Memory B cell (primary cell): ENCODE measurements at regions not wholly inside any gene's neighbourhood (a gene's known extent, or its start where the extent isn't known, plus 50 kb on each side); places are given as distances from the start of the nearest gene placed in this dataset.
"Not testable (repeated sequence)": the region's sequence is repeated elsewhere in the genome, so short reads cannot be mapped to it uniquely, and the experiment has no call there.

Source experiments
- ATAC-seq: fragments of 150-1000 bp; cut with Tn5 transposase; 2 replicates; pipeline ENCODE4 v1.10.0; 2021; ENCODE audit warnings: low read depth, mild to moderate bottlenecking, moderate library complexity
- DNase-seq, 2 donors: peaks; one replicate each; pipeline ENCODE4 v3.0.0; 2022; ENCODE audit warnings: low spot score in 2 of 2
- H3K27ac Mint-ChIP-seq: one replicate; pipeline ENCODE4 v1.8.0; 2022; ENCODE audit warnings: mild to moderate bottlenecking, moderate library complexity, mixed read lengths
- H3K27me3 Mint-ChIP-seq: one replicate; pipeline ENCODE4 v1.8.0; 2022; ENCODE audit warnings: mixed read lengths
- H3K36me3 Mint-ChIP-seq: one replicate; pipeline ENCODE4 v1.8.0; 2022; ENCODE audit warnings: mild to moderate bottlenecking, mixed read lengths
- H3K4me1 Mint-ChIP-seq: one replicate; pipeline ENCODE4 v1.8.0; 2022; ENCODE audit warnings: mixed read lengths
- H3K4me3 Mint-ChIP-seq: one replicate; pipeline ENCODE4 v1.8.0; 2022; ENCODE audit warnings: mild to moderate bottlenecking, moderate library complexity, mixed read lengths
- H3K9me3 Mint-ChIP-seq: one replicate; pipeline ENCODE4 v1.8.0; 2022; ENCODE audit warnings: mixed read lengths

GRCh38 chr14:105950364-105950892 is 424.0 kb downstream of the TMEM121 start:
- not testable (repeated sequence) for H3K36me3 Mint-ChIP-seq, DNase-seq, H3K27ac Mint-ChIP-seq, H3K9me3 Mint-ChIP-seq, H3K27me3 Mint-ChIP-seq
- peaks cover 20% of the 10 kb centered on the region for H3K4me1 Mint-ChIP-seq
- H3K4me3 Mint-ChIP-seq: peak overlapping the region; percentile 24
- ATAC-seq: peak; percentile 73

- Mint-ChIP-seq H3K36me3 (no peaks in the 10 kb centered on the region), H3K4me1 (peaks cover 20% of the 10 kb centered on the region), H3K27ac (no peak overlapping the region), H3K27me3 (no peaks in the 10 kb centered on the region), H3K9me3 (peaks cover 1% of the 10 kb centered on the region), H3K4me3 (no peak overlapping the region)
- ATAC-seq (no peak), DNase-seq (no peak)
These were observed 425.0 kb downstream of the TMEM121 start for GRCh38 chr14:105951399-105951798.

DNA sequence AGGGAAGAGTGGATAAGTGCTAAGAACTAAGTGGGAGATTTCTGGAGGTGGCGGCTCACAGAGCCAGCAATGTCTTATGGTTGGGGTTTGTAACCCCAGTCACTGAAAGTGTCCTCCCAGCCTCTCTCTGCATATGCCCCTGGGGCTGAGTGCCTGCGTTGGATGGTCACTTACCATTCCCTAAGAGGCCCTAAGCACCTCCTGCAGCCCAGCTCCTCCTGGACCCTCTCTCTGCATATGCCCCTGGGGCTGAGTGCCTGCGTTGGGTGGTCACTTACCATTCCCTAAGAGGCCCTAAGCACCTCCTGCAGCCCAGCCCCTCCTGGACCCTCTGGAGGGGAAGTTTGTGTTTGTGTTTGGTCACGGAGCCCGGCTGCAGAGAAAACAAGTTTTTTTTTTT is 425.8 kb downstream of the TMEM121 start:
- DNase-seq: no peak
- no peaks in the 10 kb centered on the region for H3K36me3 Mint-ChIP-seq
- no peak overlapping the region for H3K27ac Mint-ChIP-seq
- peaks cover 1% of the 10 kb centered on the region for H3K9me3 Mint-ChIP-seq
- no peak overlapping the region for H3K4me3 Mint-ChIP-seq
- no peak for ATAC-seq
- H3K27me3 Mint-ChIP-seq: no peaks in the 10 kb centered on the region
- peaks cover 20% of the 10 kb centered on the region for H3K4me1 Mint-ChIP-seq

- peaks cover 20% of the 10 kb centered on the region for H3K4me1 Mint-ChIP-seq
- H3K36me3 Mint-ChIP-seq: no peaks in the 10 kb centered on the region
- ATAC-seq (no peak), DNase-seq (no peak)
- no peak overlapping the region for H3K27ac Mint-ChIP-seq
- peaks cover 1% of the 10 kb centered on the region for H3K9me3 Mint-ChIP-seq
- no peaks in the 10 kb centered on the region for H3K27me3 Mint-ChIP-seq
- no peak overlapping the region for H3K4me3 Mint-ChIP-seq
These were observed 426.4 kb downstream of the TMEM121 start for GRCh38 chr14:105952826-105953225.

GRCh38 chr14:105961625-105962024 is 435.2 kb downstream of the TMEM121 start:
- not testable (repeated sequence) for H3K4me3 Mint-ChIP-seq, H3K9me3 Mint-ChIP-seq, H3K36me3 Mint-ChIP-seq, DNase-seq, H3K4me1 Mint-ChIP-seq, H3K27ac Mint-ChIP-seq, H3K27me3 Mint-ChIP-seq, ATAC-seq

- H3K4me1 Mint-ChIP-seq: peaks cover 7% of the 10 kb centered on the region
- H3K36me3 Mint-ChIP-seq: peaks cover 2% of the 10 kb centered on the region
- ATAC-seq (no peak), DNase-seq (no peak)
- H3K27me3 Mint-ChIP-seq: no peaks in the 10 kb centered on the region
- no peak overlapping the region for H3K4me3 Mint-ChIP-seq
- peaks cover 3% of the 10 kb centered on the region for H3K9me3 Mint-ChIP-seq
- H3K27ac Mint-ChIP-seq: no peak overlapping the region
These were observed 436.1 kb downstream of the TMEM121 start for GRCh38 chr14:105962532-105962931.

GRCh38 chr14:105968291-105968690 is 441.9 kb downstream of the TMEM121 start:
- no peaks in the 10 kb centered on the region for H3K27me3 Mint-ChIP-seq
- no peak for ATAC-seq
- H3K36me3 Mint-ChIP-seq: no peaks in the 10 kb centered on the region

GRCh38 chr14:105969026-105969425 is 442.6 kb downstream of the TMEM121 start:
- Mint-ChIP-seq H3K4me1 (peaks cover 11% of the 10 kb centered on the region), H3K4me3 (peak overlapping the region; percentile 24)
- not testable (repeated sequence) for H3K27me3 Mint-ChIP-seq, DNase-seq, H3K27ac Mint-ChIP-seq, H3K9me3 Mint-ChIP-seq, ATAC-seq, H3K36me3 Mint-ChIP-seq

More at GRCh38 chr14:105968291-105968690, 441.9 kb downstream of the TMEM121 start:
- Mint-ChIP-seq H3K4me1 (peaks cover 11% of the 10 kb centered on the region), H3K27ac (no peak overlapping the region), H3K9me3 (no peaks in the 10 kb centered on the region), H3K4me3 (no peak overlapping the region)
- no peak for DNase-seq

GRCh38 chr14:105970821-105971220 is 444.4 kb downstream of the TMEM121 start:
- H3K27me3 Mint-ChIP-seq, H3K9me3 Mint-ChIP-seq, DNase-seq, H3K27ac Mint-ChIP-seq, H3K36me3 Mint-ChIP-seq, ATAC-seq, H3K4me3 Mint-ChIP-seq: not testable (repeated sequence)
- peaks cover 11% of the 10 kb centered on the region for H3K4me1 Mint-ChIP-seq

DNA sequence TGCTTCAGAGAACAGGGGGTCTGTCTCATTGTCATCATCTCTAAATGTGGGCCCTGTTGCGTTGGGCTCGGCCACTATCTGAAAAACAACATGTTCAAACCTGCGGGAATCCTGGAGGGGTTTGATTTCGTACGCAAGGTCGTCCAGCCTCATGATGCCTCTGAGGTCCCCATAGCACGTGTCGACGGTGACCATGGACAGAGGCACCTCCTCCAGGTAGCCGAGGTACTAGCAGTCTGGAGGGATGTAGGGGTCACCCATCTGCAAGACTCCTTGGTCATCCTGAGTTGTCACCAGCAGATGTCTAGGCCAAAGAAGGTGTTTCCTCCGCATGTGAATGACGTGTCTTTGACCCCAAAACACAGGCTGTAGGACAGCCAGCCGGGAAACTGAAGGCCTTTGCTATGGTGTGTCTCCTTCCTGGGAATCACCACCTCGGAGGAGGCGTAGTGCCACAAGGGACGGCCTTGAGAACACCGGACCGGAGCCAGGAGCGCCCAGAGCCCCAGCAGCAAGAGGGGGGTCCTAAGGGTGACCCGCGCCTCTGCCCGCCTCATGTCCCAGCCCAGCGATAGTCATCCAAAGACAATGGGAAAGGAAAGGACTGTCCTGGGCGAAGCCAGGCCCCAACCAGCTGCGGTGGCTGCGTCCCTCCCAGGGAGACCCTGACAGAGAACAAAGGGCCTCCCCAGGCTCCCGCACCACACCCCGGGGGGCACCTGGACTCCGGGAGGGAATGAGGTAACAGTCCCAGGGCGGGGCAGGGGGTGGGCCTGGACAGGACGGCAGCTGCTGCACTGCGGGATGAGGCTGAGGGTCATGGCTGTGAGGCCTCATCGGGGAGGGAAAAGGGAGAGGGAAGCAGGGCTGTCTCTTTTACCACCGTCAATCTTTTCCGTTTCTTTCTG is 445.5 kb downstream of the TMEM121 start:
- DNase-seq: no peak
- no peak for ATAC-seq
- H3K4me3 Mint-ChIP-seq: no peak overlapping the region
- H3K36me3 Mint-ChIP-seq: no peaks in the 10 kb centered on the region
- peaks cover 11% of the 10 kb centered on the region for H3K4me1 Mint-ChIP-seq
- peaks cover 6% of the 10 kb centered on the region for H3K27me3 Mint-ChIP-seq
- H3K27ac Mint-ChIP-seq: no peak overlapping the region
- H3K9me3 Mint-ChIP-seq: no peaks in the 10 kb centered on the region

DNA sequence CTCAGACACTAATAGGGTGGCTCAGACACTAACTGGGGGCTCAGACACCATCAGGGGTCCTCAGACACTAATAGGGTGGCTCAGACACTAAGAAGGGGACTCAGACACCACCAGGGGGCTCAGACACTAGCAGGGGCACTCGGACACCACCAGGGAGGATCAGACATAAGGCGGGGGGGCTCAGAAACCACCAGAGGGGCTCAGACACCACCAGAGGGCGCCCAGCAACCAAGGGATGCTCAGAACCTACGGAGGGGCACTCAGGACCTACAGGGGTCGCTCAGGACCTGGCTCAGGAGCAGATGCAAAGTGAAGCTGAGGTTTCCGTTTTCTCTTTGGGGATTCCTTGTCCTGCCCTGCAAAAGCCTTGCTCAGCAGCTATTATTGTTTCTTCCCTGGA is 448.5 kb downstream of the TMEM121 start:
- no peaks in the 10 kb centered on the region for H3K4me1 Mint-ChIP-seq
- DNase-seq: peak; percentile 16 to 21
- no peak overlapping the region for H3K27ac Mint-ChIP-seq
- H3K27me3 Mint-ChIP-seq: peaks cover 6% of the 10 kb centered on the region
- no peaks in the 10 kb centered on the region for H3K9me3 Mint-ChIP-seq
- H3K36me3 Mint-ChIP-seq: no peaks in the 10 kb centered on the region
- H3K4me3 Mint-ChIP-seq: no peak overlapping the region
- ATAC-seq: peak; percentile 56

DNA sequence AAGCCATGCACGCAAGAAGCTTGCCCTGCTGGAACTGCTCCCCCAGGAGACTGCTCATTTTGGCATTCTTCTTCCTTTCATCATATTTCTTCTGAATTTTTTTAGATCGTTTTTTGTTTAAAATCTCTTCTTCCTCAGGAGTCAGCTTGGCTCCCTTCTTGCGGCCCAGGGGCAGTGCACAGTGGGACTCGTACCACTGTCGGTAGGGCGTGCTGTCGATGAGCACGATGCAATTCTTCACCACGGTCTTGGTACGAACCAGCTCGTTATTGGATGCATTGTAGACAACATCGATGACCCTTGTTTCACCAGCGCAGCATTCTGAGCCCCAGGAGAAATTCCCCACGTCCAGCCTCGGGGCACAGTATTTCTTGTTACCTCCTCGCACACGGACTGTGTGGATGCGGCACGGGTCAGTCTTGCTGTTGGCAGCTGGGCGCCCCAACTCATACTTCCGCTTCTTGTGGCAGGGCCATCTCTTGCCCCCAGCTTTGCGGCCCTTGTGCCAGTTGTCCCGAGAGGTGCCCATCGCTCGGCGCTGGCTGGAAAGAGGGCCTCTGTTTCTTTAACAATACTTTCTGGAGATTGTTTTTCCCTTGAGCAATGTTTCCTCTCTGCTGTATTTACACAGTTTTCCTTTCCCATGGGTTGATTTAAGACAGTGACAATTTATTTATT is 452.4 kb downstream of the TMEM121 start:
- H3K4me3 Mint-ChIP-seq: no peak overlapping the region
- no peaks in the 10 kb centered on the region for H3K36me3 Mint-ChIP-seq
- ATAC-seq (no peak), DNase-seq (no peak)
- no peak overlapping the region for H3K27ac Mint-ChIP-seq
- H3K27me3 Mint-ChIP-seq: peaks cover 6% of the 10 kb centered on the region
- peaks cover 11% of the 10 kb centered on the region for H3K4me1 Mint-ChIP-seq
- H3K9me3 Mint-ChIP-seq: no peaks in the 10 kb centered on the region

DNA sequence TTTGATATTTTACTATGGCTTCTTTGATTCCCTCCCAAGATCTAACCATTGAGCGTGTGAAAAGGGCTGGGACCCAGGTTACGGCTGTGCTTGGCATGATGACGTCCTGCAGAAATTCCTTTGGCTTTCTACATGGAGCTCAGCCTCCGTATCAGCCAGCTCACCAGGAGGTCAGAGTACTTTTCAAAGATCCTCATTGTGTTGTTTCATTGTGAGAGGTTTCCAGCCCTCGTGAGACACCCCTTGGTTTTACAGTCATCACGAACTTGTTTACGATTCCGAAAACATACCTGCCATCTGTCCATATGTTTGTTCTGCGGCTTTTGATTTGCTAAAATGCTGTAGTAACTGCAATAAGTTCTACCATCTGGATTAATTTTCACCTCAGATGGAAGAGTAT is 453.1 kb downstream of the TMEM121 start:
- H3K4me1 Mint-ChIP-seq: peaks cover 11% of the 10 kb centered on the region
- H3K27me3 Mint-ChIP-seq: peaks cover under 1% of the 10 kb centered on the region
- no peak overlapping the region for H3K4me3 Mint-ChIP-seq
- no peak overlapping the region for H3K27ac Mint-ChIP-seq
- ATAC-seq (no peak), DNase-seq (no peak)
- H3K36me3 Mint-ChIP-seq: no peaks in the 10 kb centered on the region
- H3K9me3 Mint-ChIP-seq: no peaks in the 10 kb centered on the region

GRCh38 chr14:105980224-105980623 is 453.8 kb downstream of the TMEM121 start:
- H3K4me3 Mint-ChIP-seq: no peak overlapping the region

More at GRCh38 chr14:105980224-105980623, 453.8 kb downstream of the TMEM121 start:
- no peaks in the 10 kb centered on the region for H3K9me3 Mint-ChIP-seq
- DNase-seq (no peak), ATAC-seq (no peak)
- no peak overlapping the region for H3K27ac Mint-ChIP-seq
- H3K4me1 Mint-ChIP-seq: peaks cover 11% of the 10 kb centered on the region
- no peaks in the 10 kb centered on the region for H3K27me3 Mint-ChIP-seq
- H3K36me3 Mint-ChIP-seq: no peaks in the 10 kb centered on the region
